ENCODE measurements at regions not wholly inside any gene's neighbourhood (a gene's known extent, or its start where the extent isn't known, plus 50 kb on each side); places are given as distances from the start of the nearest gene placed in this dataset.

- DNase-seq (ENCODE audit: low spot score) = no peak
Measured at GRCh38 chr20:41670631-41671030, 52.5 kb upstream of the CHD6 start.

GRCh38 chr20:41669708-41670263 lies 51.6 kb upstream of the CHD6 start:
- no peak for DNase-seq (ENCODE audit: low spot score)

GRCh38 chr20:41668057-41668749 lies 50.0 kb upstream of the CHD6 start:
- DNase-seq (ENCODE audit: low spot score) = no peak
